Fibroblast of lung (primary cell): ENCODE measurements at regions not wholly inside any gene's neighbourhood (a gene's known extent, or its start where the extent isn't known, plus 50 kb on each side); places are given as distances from the start of the nearest gene placed in this dataset.

ENCODE experiments used
- DNase-seq, 2 donors: peaks; one replicate each; pipeline versions ENCODE4 v3.0.0 to v3.0.0-alpha.2; 2010; ENCODE audit warnings: low read depth in 2 of 2
- H2AFZ ChIP-seq: 2 replicates; pipeline ENCODE4 v1.5.1; 2012; ENCODE audit warnings: low read length, control low read depth, inconsistent platforms
- H3K27ac ChIP-seq: 2 replicates; pipeline ENCODE4 v1.5.1; 2011; ENCODE audit warnings: low read length, control low read depth; ENCODE audit not compliant: insufficient read depth
- H3K27me3 ChIP-seq: 2 replicates; pipeline ENCODE4 v1.5.1; 2011; ENCODE audit warnings: mild to moderate bottlenecking, low read length; ENCODE audit not compliant: control insufficient read depth, insufficient read depth
- H3K36me3 ChIP-seq: 2 replicates; pipeline ENCODE4 v1.5.1; 2011; ENCODE audit warnings: low read length; ENCODE audit not compliant: control insufficient read depth, insufficient read depth
- H3K4me1 ChIP-seq: 2 replicates; pipeline ENCODE4 v1.5.1; 2011; ENCODE audit warnings: low read length; ENCODE audit not compliant: control insufficient read depth, insufficient read depth; ENCODE audit errors: extremely low read depth
- H3K4me2 ChIP-seq: 2 replicates; pipeline ENCODE4 v1.5.1; 2011; ENCODE audit warnings: low read length, control low read depth; ENCODE audit not compliant: insufficient read depth; ENCODE audit errors: extremely low read depth
- H3K4me3 ChIP-seq, 4 experiments: fragments of 200-600 bp in 1 of 4; sonication (generic) in 1 of 4; replicated peaks in 1 of 4; 2 replicates each; pipeline ENCODE4 v1.5.1; 2011 to 2016; ENCODE audit warnings: low read length in 4 of 4, low read depth in 3 of 4, mild to moderate bottlenecking in 3 of 4, control low read depth in 2 of 4, inconsistent platforms in 1 of 4, mixed read lengths in 1 of 4; ENCODE audit not compliant: insufficient read depth in 1 of 4; ENCODE audit errors: control extremely low read depth in 1 of 4
- H3K79me2 ChIP-seq: 2 replicates; pipeline ENCODE4 v1.5.1; 2012; ENCODE audit warnings: mild to moderate bottlenecking, low read length, inconsistent platforms; ENCODE audit not compliant: control insufficient read depth, insufficient read depth
- H3K9ac ChIP-seq: 2 replicates; pipeline ENCODE4 v1.5.1; 2011; ENCODE audit warnings: mild to moderate bottlenecking, low read length, control low read depth; ENCODE audit not compliant: insufficient read depth
- H3K9me3 ChIP-seq: 2 replicates; pipeline ENCODE4 v1.5.1; 2012; ENCODE audit warnings: low read depth, low read length; ENCODE audit not compliant: control insufficient read depth, insufficient read depth
- H4K20me1 ChIP-seq: 2 replicates; pipeline ENCODE4 v1.5.1; 2011; ENCODE audit warnings: low read length; ENCODE audit not compliant: control insufficient read depth, insufficient read depth; ENCODE audit errors: extremely low read depth
- CTCF ChIP-seq, 2 donors: IDR thresholded peaks in 1 of 2; conservative IDR thresholded peaks in 1 of 2; 1 replicate in 1 of 2; 2 replicates in 1 of 2; pipeline ENCODE4 v1.5.1; 2011 to 2012; ENCODE audit warnings: low read length in 2 of 2, control low read depth in 1 of 2, inconsistent platforms in 1 of 2, low read depth in 1 of 2, mild to moderate bottlenecking in 1 of 2
- EZH2 ChIP-seq: IDR thresholded peaks from 2 replicates; pipeline ENCODE4 v1.5.1; 2012; ENCODE audit warnings: low read length, control low read depth, mild to moderate bottlenecking; ENCODE audit errors: missing control alignments

GRCh38 chr4:3877236-3877635 lies 111.1 kb downstream of the ADRA2C start:
- no peak overlapping the region for H3K27ac ChIP-seq
- no peaks in the 10 kb centered on the region for H3K4me1 ChIP-seq
- no peak overlapping the region for H2AFZ ChIP-seq
- H3K9me3 ChIP-seq, result no peaks in the 10 kb centered on the region
- H3K9ac ChIP-seq, result no peak overlapping the region
- H4K20me1 ChIP-seq, result no peaks in the 10 kb centered on the region
- H3K4me2 ChIP-seq, result no peak overlapping the region
- H3K79me2 ChIP-seq, result no peaks in the 10 kb centered on the region
- no peak for DNase-seq
- H3K36me3 ChIP-seq, result no peaks in the 10 kb centered on the region
- H3K27me3 ChIP-seq, result peaks cover 22% of the 10 kb centered on the region
- H3K4me3 ChIP-seq, result no peak overlapping the region
- no peak for TF ChIP-seq CTCF (conservative IDR thresholded peaks at IDR 0.05 in 1 of 2, IDR thresholded peaks at IDR 0.05 in 1 of 2; ENCODE audit: low read depth in 1 of 2, low read length in 2 of 2)
- TF ChIP-seq EZH2, result no peak

GRCh38 chr4:3877868-3878267 lies 111.7 kb downstream of the ADRA2C start:
- H4K20me1 ChIP-seq, result no peaks in the 10 kb centered on the region
- H3K27me3 ChIP-seq, result peaks cover 18% of the 10 kb centered on the region
- no peaks in the 10 kb centered on the region for H3K79me2 ChIP-seq
- TF ChIP-seq CTCF (conservative IDR thresholded peaks at IDR 0.05 in 1 of 2, IDR thresholded peaks at IDR 0.05 in 1 of 2; ENCODE audit: low read depth in 1 of 2, low read length in 2 of 2) (no peak), EZH2 (no peak)
- no peak overlapping the region for H3K27ac ChIP-seq
- H3K4me3 ChIP-seq, result no peak overlapping the region
- H3K4me1 ChIP-seq, result no peaks in the 10 kb centered on the region
- H3K4me2 ChIP-seq, result no peak overlapping the region
- H2AFZ ChIP-seq, result no peak overlapping the region
- DNase-seq, result no peak
- no peak overlapping the region for H3K9ac ChIP-seq
- H3K9me3 ChIP-seq, result no peaks in the 10 kb centered on the region
- no peaks in the 10 kb centered on the region for H3K36me3 ChIP-seq

- H3K27ac ChIP-seq, result no peak overlapping the region
- H3K36me3 ChIP-seq, result no peaks in the 10 kb centered on the region
- no peak overlapping the region for H2AFZ ChIP-seq
- H3K4me2 ChIP-seq, result no peak overlapping the region
- no peaks in the 10 kb centered on the region for H4K20me1 ChIP-seq
- no peak overlapping the region for H3K4me3 ChIP-seq
- DNase-seq, result no peak
- H3K4me1 ChIP-seq, result no peaks in the 10 kb centered on the region
- H3K9ac ChIP-seq, result no peak overlapping the region
- peaks cover 15% of the 10 kb centered on the region for H3K27me3 ChIP-seq
- no peaks in the 10 kb centered on the region for H3K79me2 ChIP-seq
- no peaks in the 10 kb centered on the region for H3K9me3 ChIP-seq
- TF ChIP-seq EZH2 (no peak), CTCF (conservative IDR thresholded peaks at IDR 0.05 in 1 of 2, IDR thresholded peaks at IDR 0.05 in 1 of 2; ENCODE audit: low read depth in 1 of 2, low read length in 2 of 2) (no peak)
Observed at GRCh38 chr4:3878678-3879077, 112.5 kb downstream of the ADRA2C start.
